Upper lobe of left lung (tissue), 6 donors: ENCODE measurements at regions not wholly inside any gene's neighbourhood (a gene's known extent, or its start where the extent isn't known, plus 50 kb on each side); places are given as distances from the start of the nearest gene placed in this dataset.

Source experiments
- ATAC-seq, 2 donors: fragments of 200-7000 bp; cut with Tn5 transposase; one replicate each; pipeline ENCODE4 v1.9.1; 2022; ENCODE audit warnings: mild to moderate bottlenecking in 2 of 2, moderate library complexity in 2 of 2; ENCODE audit not compliant: low FRiP score in 2 of 2
- DNase-seq, 2 donors: peaks; one replicate each; pipeline ENCODE4 v3.0.0-alpha.2; 2019 to 2020
- H3K27ac ChIP-seq, 4 donors: fragments of 200-600 bp; sonication (generic); one replicate each; pipeline ENCODE4 v1.5.1; 2016 to 2019
- H3K27me3 ChIP-seq, 4 donors: fragments of 200-600 bp; sonication (generic); one replicate each; pipeline ENCODE4 v1.5.1; 2017 to 2019
- H3K36me3 ChIP-seq, 4 donors: fragments of 200-600 bp; sonication (generic); one replicate each; pipeline ENCODE4 v1.5.1; 2016 to 2019
- H3K4me1 ChIP-seq, 4 donors: fragments of 200-600 bp; sonication (generic); one replicate each; pipeline ENCODE4 v1.5.1; 2018 to 2019
- H3K4me3 ChIP-seq, 4 donors: fragments of 200-600 bp; sonication (generic); one replicate each; pipeline ENCODE4 v1.5.1; 2017 to 2019; ENCODE audit warnings: mild to moderate bottlenecking in 2 of 4, moderate library complexity in 1 of 4
- H3K9me3 ChIP-seq, 4 donors: fragments of 200-600 bp; sonication (generic); one replicate each; pipeline ENCODE4 v1.5.1; 2018 to 2019
- EP300 ChIP-seq, 4 donors: sonication (generic); formaldehyde crosslinking; IDR thresholded peaks; one replicate each; pipeline ENCODE4 v1.5.1; 2017; ENCODE audit warnings: antibody characterized with exemption in 4 of 4, control low read depth in 2 of 4
- POLR2A ChIP-seq, 4 donors: fragments of 450-650 bp; IDR thresholded peaks; one replicate each; pipeline ENCODE4 v1.5.1; 2016 to 2017; ENCODE audit warnings: antibody characterized with exemption in 4 of 4, mild to moderate bottlenecking in 2 of 4
- POLR2AphosphoS5 ChIP-seq, 2 donors: sonication (generic); formaldehyde crosslinking; IDR thresholded peaks; one replicate each; pipeline ENCODE4 v1.5.1; 2017; ENCODE audit warnings: antibody characterized with exemption in 2 of 2
- WGBS, 2 donors: methylation state at CpG; one replicate each; pipeline ENCODE4 v1.1.5; 2017 to 2018; 5-methylcytosine and 5-hydroxymethylcytosine counted together
- TF ChIP-seq, protein P1 (sequence below), 6 experiments: fragments of 450-650 bp in 4 of 6; fragments of 200-600 bp in 2 of 6; sonication (generic) in 2 of 6; IDR thresholded peaks; one replicate each; pipeline ENCODE4 v1.5.1; 2016 to 2019; ENCODE audit warnings: antibody characterized with exemption in 6 of 6
- donor health status: DM: no; HTN: no; CAD: no; lungs with moderate emphysema.
- donor health status: DM: no; HTN: yes; CAD: no; lungs with severe emphysema.

- DNase-seq (no peak), ATAC-seq (peak in 1 of 2 donors; percentile 51)
- Histone ChIP-seq H3K9me3 (no peaks in the 10 kb centered on the region), H3K27ac (no peak overlapping the region), H3K27me3 (no peaks in the 10 kb centered on the region), H3K36me3 (no peaks in the 10 kb centered on the region), H3K4me1 (no peaks in the 10 kb centered on the region), H3K4me3 (no peak overlapping the region)
- TF ChIP-seq POLR2A (IDR thresholded peaks at IDR 0.05) = no peak
- TF ChIP-seq POLR2AphosphoS5 (IDR thresholded peaks at IDR 0.05) = no peak
- TF ChIP-seq, protein P1, sequence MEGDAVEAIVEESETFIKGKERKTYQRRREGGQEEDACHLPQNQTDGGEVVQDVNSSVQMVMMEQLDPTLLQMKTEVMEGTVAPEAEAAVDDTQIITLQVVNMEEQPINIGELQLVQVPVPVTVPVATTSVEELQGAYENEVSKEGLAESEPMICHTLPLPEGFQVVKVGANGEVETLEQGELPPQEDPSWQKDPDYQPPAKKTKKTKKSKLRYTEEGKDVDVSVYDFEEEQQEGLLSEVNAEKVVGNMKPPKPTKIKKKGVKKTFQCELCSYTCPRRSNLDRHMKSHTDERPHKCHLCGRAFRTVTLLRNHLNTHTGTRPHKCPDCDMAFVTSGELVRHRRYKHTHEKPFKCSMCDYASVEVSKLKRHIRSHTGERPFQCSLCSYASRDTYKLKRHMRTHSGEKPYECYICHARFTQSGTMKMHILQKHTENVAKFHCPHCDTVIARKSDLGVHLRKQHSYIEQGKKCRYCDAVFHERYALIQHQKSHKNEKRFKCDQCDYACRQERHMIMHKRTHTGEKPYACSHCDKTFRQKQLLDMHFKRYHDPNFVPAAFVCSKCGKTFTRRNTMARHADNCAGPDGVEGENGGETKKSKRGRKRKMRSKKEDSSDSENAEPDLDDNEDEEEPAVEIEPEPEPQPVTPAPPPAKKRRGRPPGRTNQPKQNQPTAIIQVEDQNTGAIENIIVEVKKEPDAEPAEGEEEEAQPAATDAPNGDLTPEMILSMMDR (IDR thresholded peaks at IDR 0.05) = no peak
- no peak for TF ChIP-seq EP300 (IDR thresholded peaks at IDR 0.05)
- 75 to 81% methylated on average over 3 of the region's 3 CpGs for WGBS, 2 donors
These were observed 138.3 kb downstream of the DIPK2A start for GRCh38 chr3:144109944-144110343.

GRCh38 chr3:144112036-144112435, 140.4 kb downstream of the DIPK2A start:
- H3K27me3 ChIP-seq = no peaks in the 10 kb centered on the region
- DNase-seq = no peak
- TF ChIP-seq, protein P1 (IDR thresholded peaks at IDR 0.05) = no peak
- H3K4me3 ChIP-seq = no peak overlapping the region
- no peaks in the 10 kb centered on the region for H3K9me3 ChIP-seq
- no peaks in the 10 kb centered on the region for H3K4me1 ChIP-seq
- no peak overlapping the region for H3K27ac ChIP-seq
- 87 to 90% methylated on average over 2 of the region's 2 CpGs for WGBS, 2 donors
- no peaks in the 10 kb centered on the region for H3K36me3 ChIP-seq
- ATAC-seq = no peak

DNA sequence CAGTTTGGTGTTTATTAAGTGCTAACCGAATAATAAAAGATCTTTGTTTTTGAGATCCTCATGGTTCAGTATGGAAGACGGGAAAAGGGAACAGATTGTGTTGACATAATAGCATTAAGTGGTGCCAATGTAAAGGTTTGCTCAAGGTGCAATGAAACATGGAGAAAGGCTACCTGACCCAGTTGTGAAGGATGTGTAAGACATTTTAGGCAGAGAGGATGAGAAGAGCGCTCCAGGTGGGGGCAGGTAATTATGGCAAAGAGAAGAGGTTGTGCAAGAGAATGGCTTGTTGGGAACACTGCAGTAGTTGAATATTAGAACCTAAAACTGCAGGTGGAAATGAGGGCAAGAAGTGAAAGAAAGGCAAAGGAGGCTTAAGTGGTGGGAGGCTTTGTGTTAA, 140.8 kb downstream of the DIPK2A start:
- no peaks in the 10 kb centered on the region for H3K4me1 ChIP-seq
- no peak overlapping the region for H3K27ac ChIP-seq
- ATAC-seq (no peak), DNase-seq (no peak)
- H3K4me3 ChIP-seq = no peak overlapping the region
- no peaks in the 10 kb centered on the region for H3K36me3 ChIP-seq
- no peaks in the 10 kb centered on the region for H3K27me3 ChIP-seq
- TF ChIP-seq POLR2AphosphoS5 (IDR thresholded peaks at IDR 0.05) = no peak
- TF ChIP-seq, protein P1 (IDR thresholded peaks at IDR 0.05) = no peak
- no peak for TF ChIP-seq POLR2A (IDR thresholded peaks at IDR 0.05)
- TF ChIP-seq EP300 (IDR thresholded peaks at IDR 0.05) = no peak
- 82 to 87% methylated on average over 3 of the region's 3 CpGs for WGBS, 2 donors
- no peaks in the 10 kb centered on the region for H3K9me3 ChIP-seq

DNA sequence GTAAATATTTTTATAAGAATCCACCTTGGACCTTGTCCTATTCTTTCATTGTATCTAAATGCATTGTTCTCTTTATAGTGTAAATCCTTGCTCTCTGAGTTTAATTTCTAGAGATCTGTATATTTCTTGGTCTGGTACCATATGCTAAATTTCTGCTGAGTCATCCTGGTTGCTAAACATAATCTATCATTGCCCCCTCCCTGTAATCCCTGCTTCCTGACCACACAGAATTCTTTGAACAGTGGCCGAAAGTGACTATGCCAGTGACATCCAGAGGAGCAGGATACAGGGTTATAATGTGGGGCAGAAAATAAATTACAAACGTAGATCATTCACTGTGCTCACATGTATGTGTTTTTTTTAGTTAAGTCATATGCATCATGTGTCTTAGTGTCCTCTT, 143.1 kb downstream of the DIPK2A start:
- ATAC-seq = no peak
- Histone ChIP-seq H3K4me1 (no peaks in the 10 kb centered on the region), H3K27me3 (no peaks in the 10 kb centered on the region), H3K27ac (no peak overlapping the region), H3K9me3 (no peaks in the 10 kb centered on the region), H3K4me3 (no peak overlapping the region), H3K36me3 (no peaks in the 10 kb centered on the region)
- no peak for TF ChIP-seq POLR2AphosphoS5 (IDR thresholded peaks at IDR 0.05)
- TF ChIP-seq POLR2A (IDR thresholded peaks at IDR 0.05) = no peak
- TF ChIP-seq EP300 (IDR thresholded peaks at IDR 0.05) = no peak
- TF ChIP-seq, protein P1 (IDR thresholded peaks at IDR 0.05) = no peak
- no peak for DNase-seq
- 27 to 40% methylated on average over 2 of the region's 2 CpGs for WGBS, 2 donors

DNA sequence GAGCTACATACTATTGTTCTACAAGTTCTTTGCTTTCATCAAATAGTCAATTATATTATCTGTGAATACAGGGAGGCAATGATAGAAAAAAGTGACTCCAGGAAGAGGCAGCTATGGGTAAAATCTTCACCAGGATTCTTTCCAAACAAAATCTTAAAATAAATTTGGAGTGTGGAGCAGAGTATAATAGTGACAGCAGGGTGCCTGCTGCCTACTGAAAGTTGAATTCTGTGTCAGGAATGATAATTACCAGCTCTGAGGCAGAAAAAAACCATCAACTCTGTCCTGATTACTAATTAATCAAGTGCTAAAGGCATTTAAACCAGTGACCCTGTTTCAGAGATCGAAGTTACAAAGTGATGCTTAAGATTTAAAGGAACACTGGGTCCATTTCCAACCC, 148.0 kb downstream of the DIPK2A start:
- Histone ChIP-seq H3K36me3 (no peaks in the 10 kb centered on the region), H3K4me1 (no peaks in the 10 kb centered on the region), H3K27ac (no peak overlapping the region), H3K27me3 (no peaks in the 10 kb centered on the region), H3K4me3 (no peak overlapping the region), H3K9me3 (no peaks in the 10 kb centered on the region)
- WGBS, 2 donors = 62 to 70% methylated on average over 1 of the region's 1 CpG
- DNase-seq (no peak), ATAC-seq (no peak)
- TF ChIP-seq POLR2A (IDR thresholded peaks at IDR 0.05) (no peak), POLR2AphosphoS5 (IDR thresholded peaks at IDR 0.05) (no peak), EP300 (IDR thresholded peaks at IDR 0.05) (no peak)
- TF ChIP-seq, protein P1 (IDR thresholded peaks at IDR 0.05) = no peak
